H1 (cell line): ENCODE measurements at regions not wholly inside any gene's neighbourhood (a gene's known extent, or its start where the extent isn't known, plus 50 kb on each side); places are given as distances from the start of the nearest gene placed in this dataset.

Experiments used
- CTCF ChIA-PET: fragments of 300-600 bp; sonication (Branson Sonifier 250); formaldehyde crosslinking; loops from one replicate; lab custom pipeline; 2021; ENCODE audit not compliant: partially characterized antibody; lab: Charles Lee
- POLR2A ChIA-PET: fragments of 300-600 bp; sonication (Branson Sonifier 250); formaldehyde crosslinking; loops from one replicate; lab custom pipeline; 2021; ENCODE audit warnings: inconsistent platforms; ENCODE audit not compliant: partially characterized antibody; lab: Charles Lee
- DNase-seq, 2 experiments: peaks; one replicate each; pipeline versions ENCODE4 v3.0.0 to v3.0.0-alpha.2; 2010 to 2022; ENCODE audit warnings: low spot score in 2 of 2, low read depth in 1 of 2, mixed read lengths in 1 of 2
- FAIRE-seq: peaks from 2 replicates; lab custom pipeline; 2011; peaks lifted over from hg19 to GRCh38; lab: Jason Lieb, UNC
- H2AFZ ChIP-seq: 2 replicates; pipeline ENCODE4 v1.8.1; 2012; ENCODE audit warnings: low read length, inconsistent platforms
- H2AK5ac ChIP-seq: 2 replicates; pipeline ENCODE4 v1.6.1; 2013; ENCODE audit warnings: low read depth, low read length
- H2BK120ac ChIP-seq: replicated peaks from 2 replicates; pipeline ENCODE3; 2013; ENCODE audit warnings: low read depth, low read length, inconsistent platforms
- H2BK12ac ChIP-seq: 2 replicates; pipeline ENCODE4 v1.6.1; 2013; ENCODE audit warnings: low read depth, low read length
- H2BK15ac ChIP-seq: 2 replicates; pipeline ENCODE4 v1.6.1; 2013; ENCODE audit warnings: low read length
- H2BK20ac ChIP-seq: 2 replicates; pipeline ENCODE4 v1.6.1; 2013; ENCODE audit warnings: low read length
- H2BK5ac ChIP-seq: 2 replicates; pipeline ENCODE4 v1.6.1; 2013; ENCODE audit warnings: low read depth, low read length
- H3K14ac ChIP-seq: 2 replicates; pipeline ENCODE4 v1.6.1; 2013; ENCODE audit warnings: inconsistent platforms; ENCODE audit not compliant: insufficient read length
- H3K18ac ChIP-seq: 2 replicates; pipeline ENCODE4 v1.6.1; 2013; ENCODE audit warnings: low read length; ENCODE audit errors: extremely low read depth
- H3K23ac ChIP-seq: 2 replicates; pipeline ENCODE4 v1.6.1; 2013; ENCODE audit warnings: inconsistent platforms; ENCODE audit not compliant: insufficient read length
- H3K23me2 ChIP-seq: 2 replicates; pipeline ENCODE4 v1.6.1; 2013; ENCODE audit warnings: low read depth, low read length
- H3K27ac ChIP-seq: 2 replicates; pipeline ENCODE4 v1.6.1; 2011; ENCODE audit warnings: low read depth, low read length, inconsistent platforms
- H3K27me3 ChIP-seq, 4 experiments: replicated peaks in 1 of 4; 1 replicate in 1 of 4; 2 replicates in 3 of 4; pipeline versions ENCODE4 v1.6.1 to v1.8.1; 2011 to 2013; ENCODE audit warnings: low read length in 3 of 4, mild to moderate bottlenecking in 3 of 4, inconsistent platforms in 2 of 4, mixed read lengths in 2 of 4, moderate library complexity in 1 of 4; ENCODE audit not compliant: control insufficient read depth in 3 of 4, insufficient read depth in 3 of 4; ENCODE audit errors: extremely low read depth in 1 of 4
- H3K36me3 ChIP-seq, 4 experiments: 2 replicates each; pipeline versions ENCODE4 v1.6.1 to v1.8.1; 2011 to 2013; ENCODE audit warnings: mild to moderate bottlenecking in 4 of 4, low read length in 3 of 4, moderate library complexity in 2 of 4, control low read depth in 1 of 4, inconsistent platforms in 1 of 4; ENCODE audit not compliant: insufficient read depth in 4 of 4, control insufficient read depth in 2 of 4
- H3K4ac ChIP-seq: replicated peaks from 2 replicates; pipeline ENCODE3; 2013; ENCODE audit warnings: low read length, low read depth, mixed read lengths, inconsistent platforms; ENCODE audit not compliant: insufficient read length
- H3K4me1 ChIP-seq, 4 experiments: replicated peaks in 1 of 4; 1 replicate in 1 of 4; 2 replicates in 3 of 4; pipeline versions ENCODE4 v1.6.1 to v1.8.1; 2011 to 2013; ENCODE audit warnings: low read length in 3 of 4, inconsistent platforms in 2 of 4, mixed read lengths in 1 of 4; ENCODE audit not compliant: insufficient read depth in 4 of 4, control insufficient read depth in 3 of 4
- H3K4me2 ChIP-seq, 2 experiments: 2 replicates each; pipeline versions ENCODE4 v1.6.1 to v1.8.1; 2011 to 2013; ENCODE audit warnings: low read depth in 2 of 2, low read length in 2 of 2, control low read depth in 1 of 2, inconsistent platforms in 1 of 2, mild to moderate bottlenecking in 1 of 2; ENCODE audit not compliant: insufficient read depth in 1 of 2
- H3K4me3 ChIP-seq, 4 experiments: fragments of 200-600, 300-600 bp in 1 of 4; sonication (generic), shearing (Covaris generic), sonication (Bioruptor Twin) in 1 of 4; 2 replicates each; pipeline versions ENCODE4 v1.5.1 to v1.8.1; 2011 to 2016; ENCODE audit warnings: low read length in 4 of 4, low read depth in 3 of 4, control low read depth in 2 of 4, inconsistent platforms in 2 of 4, mild to moderate bottlenecking in 2 of 4, mixed read lengths in 1 of 4, moderate library complexity in 1 of 4; ENCODE audit not compliant: insufficient read depth in 2 of 4; ENCODE audit errors: extremely low read depth in 1 of 4
- H3K56ac ChIP-seq: replicated peaks from 2 replicates; pipeline ENCODE3; 2013; ENCODE audit warnings: low read depth, mild to moderate bottlenecking, mixed read lengths, low read length, inconsistent platforms; ENCODE audit not compliant: insufficient read length
- H3K79me1 ChIP-seq: 2 replicates; pipeline ENCODE4 v1.6.1; 2013; ENCODE audit warnings: low read depth, low read length, control low read depth
- H3K79me2 ChIP-seq, 2 experiments: 2 replicates each; pipeline versions ENCODE4 v1.6.1 to v1.8.1; 2012 to 2013; ENCODE audit warnings: low read length in 2 of 2, mild to moderate bottlenecking in 2 of 2, inconsistent platforms in 1 of 2; ENCODE audit not compliant: insufficient read depth in 2 of 2, control insufficient read depth in 1 of 2
- H3K9ac ChIP-seq, 4 experiments: replicated peaks in 1 of 4; 1 replicate in 1 of 4; 2 replicates in 3 of 4; pipeline versions ENCODE4 v1.6.1 to v1.8.1; 2011 to 2013; ENCODE audit warnings: low read depth in 3 of 4, low read length in 3 of 4, control low read depth in 2 of 4, mild to moderate bottlenecking in 2 of 4, moderate library complexity in 2 of 4, inconsistent platforms in 1 of 4; ENCODE audit errors: extremely low read depth in 1 of 4
- H3K9me3 ChIP-seq, 2 experiments: 2 replicates each; pipeline versions ENCODE4 v1.6.1 to v1.8.1; 2012 to 2013; ENCODE audit warnings: mild to moderate bottlenecking in 2 of 2, moderate library complexity in 2 of 2, control low read depth in 1 of 2, inconsistent platforms in 1 of 2, low read depth in 1 of 2, low read length in 1 of 2, mixed read lengths in 1 of 2; ENCODE audit not compliant: insufficient read depth in 2 of 2
- H4K20me1 ChIP-seq, 2 experiments: replicated peaks in 1 of 2; 2 replicates each; pipeline versions ENCODE3 to v1.8.1; 2011 to 2013; ENCODE audit warnings: inconsistent platforms in 2 of 2, low read length in 2 of 2, mild to moderate bottlenecking in 1 of 2; ENCODE audit not compliant: insufficient read depth in 2 of 2, control insufficient read depth in 1 of 2
- H4K5ac ChIP-seq: 2 replicates; pipeline ENCODE4 v1.6.1; 2013; ENCODE audit warnings: low read length, low read depth, mixed read lengths, inconsistent platforms; ENCODE audit not compliant: insufficient read length
- H4K8ac ChIP-seq: 2 replicates; pipeline ENCODE4 v1.8.0; 2013; ENCODE audit warnings: mild to moderate bottlenecking, moderate library complexity, low read length, inconsistent platforms; ENCODE audit not compliant: insufficient read depth; ENCODE audit errors: extremely low read depth
- H4K91ac ChIP-seq: replicated peaks from 2 replicates; pipeline ENCODE3; 2013; ENCODE audit warnings: low read length, mixed read lengths, inconsistent platforms; ENCODE audit not compliant: insufficient read length
- CBX5 ChIP-seq: fragments of 300-800, 300-1000 bp; sonication (generic); IDR thresholded peaks from 2 replicates; pipeline ENCODE4 v1.7.1; 2016; ENCODE audit warnings: antibody characterized with exemption, low read length, low read depth
- CBX8 ChIP-seq: fragments of 300-800, 300-1000 bp; sonication (generic); IDR thresholded peaks from 2 replicates; pipeline ENCODE4 v1.7.1; 2016; ENCODE audit warnings: low read depth, low read length, borderline replicate concordance
- CTBP2 ChIP-seq: IDR thresholded peaks from 2 replicates; pipeline ENCODE4 v1.7.0; 2011; ENCODE audit warnings: borderline replicate concordance, mild to moderate bottlenecking, moderate library complexity, mixed read lengths, low read length; ENCODE audit not compliant: insufficient read depth, insufficient read length
- EP300 ChIP-seq, 2 experiments: IDR thresholded peaks; 1 replicate in 1 of 2; 2 replicates in 1 of 2; pipeline ENCODE4 v1.6.1; 2011 to 2012; ENCODE audit warnings: low read depth in 2 of 2, low read length in 2 of 2, mild to moderate bottlenecking in 2 of 2, borderline replicate concordance in 1 of 2, inconsistent platforms in 1 of 2, moderate library complexity in 1 of 2
- FOSL1 ChIP-seq: IDR thresholded peaks from 2 replicates; pipeline ENCODE4 v1.6.1; 2011; ENCODE audit warnings: mild to moderate bottlenecking, low read depth, low read length, moderate library complexity; ENCODE audit not compliant: insufficient read depth
- GTF2F1 ChIP-seq: IDR thresholded peaks from 2 replicates; pipeline ENCODE4 v1.6.1; 2012; ENCODE audit warnings: low read depth, low read length, improper control_type of control experiment, borderline replicate concordance
- RXRA ChIP-seq: IDR thresholded peaks from 2 replicates; pipeline ENCODE4 v1.6.1; 2011; ENCODE audit warnings: low read depth, mild to moderate bottlenecking, low read length, moderate library complexity; ENCODE audit not compliant: insufficient read depth
- SP1 ChIP-seq: IDR thresholded peaks from 2 replicates; pipeline ENCODE4 v1.6.1; 2011; ENCODE audit warnings: low read depth, low read length
- TAF1 ChIP-seq: IDR thresholded peaks from 2 replicates; pipeline ENCODE4 v1.6.1; 2011; ENCODE audit warnings: mild to moderate bottlenecking, low read depth, low read length
- TBP ChIP-seq: IDR thresholded peaks from 2 replicates; pipeline ENCODE4 v1.6.1; 2011; ENCODE audit warnings: low read depth, low read length, improper control_type of control experiment
- TEAD4 ChIP-seq: IDR thresholded peaks from 2 replicates; pipeline ENCODE4 v1.6.1; 2012; ENCODE audit warnings: low read depth, low read length, inconsistent platforms, mixed read lengths
- WGBS, 2 experiments: shearing (Covaris generic) in 1 of 2; methylation state at CpG; one replicate each; pipeline versions ENCODE4 v1.1.6 to v1.1.7; 2013 to 2015; ENCODE audit warnings: low lambda C conversion rate in 2 of 2, mixed read lengths in 2 of 2, inconsistent platforms in 1 of 2, low coverage in 1 of 2, missing lambda C conversion rate in 1 of 2; ENCODE audit not compliant: insufficient replicate concordance in 2 of 2, insufficient coverage in 1 of 2, insufficient read length in 1 of 2; ENCODE audit errors: extremely low coverage in 1 of 2, missing lambda C conversion rate in 1 of 2; 5-methylcytosine and 5-hydroxymethylcytosine counted together

- no peaks in the 10 kb centered on the region for H3K79me2 ChIP-seq
- H2BK20ac ChIP-seq: peak overlapping the region; percentile 64
- H3K14ac ChIP-seq: no peak overlapping the region
- H2BK120ac ChIP-seq: no peak overlapping the region
- H3K4me2 ChIP-seq: peak overlapping the region; percentile 60 to 77
- H2BK12ac ChIP-seq: peak overlapping the region; percentile 94
- H3K4me3 ChIP-seq: peak overlapping the region in 1 of 4 experiments; percentile 38; a peak in 1 of 8 replicates
- H4K20me1 ChIP-seq: no peaks in the 10 kb centered on the region
- no peak overlapping the region; the same call in 1 of the 2 replicates for H2AK5ac ChIP-seq
- peak overlapping the region; percentile 92; the same call in 1 of the 2 replicates for H2BK5ac ChIP-seq
- H3K56ac ChIP-seq: no peak overlapping the region
- H3K9me3 ChIP-seq: no peaks in the 10 kb centered on the region
- no peaks in the 10 kb centered on the region; the same call in 1 of the 2 replicates for H3K79me1 ChIP-seq
- H4K8ac ChIP-seq: no peak overlapping the region
- 0% methylated on average over 6 of the region's 6 CpGs; no CpG with 5 or more reads in 1 of the 2 experiments for WGBS, 2 experiments
- no peak overlapping the region for H3K23ac ChIP-seq
- H3K27ac ChIP-seq: peak overlapping the region; percentile 39; the same call in 1 of the 2 replicates
- peak overlapping the region; percentile 12 for H4K5ac ChIP-seq
- no peak overlapping the region for H3K4ac ChIP-seq
- H3K4me1 ChIP-seq: peaks cover 5 to 23% (median 18%) of the 10 kb centered on the region in 4 experiments
- no peaks in the 10 kb centered on the region for H3K27me3 ChIP-seq
- CTCF ChIA-PET: interaction anchor here (0.6 to 1.3 kb wide), 5 partner anchors 35 to 1330 kb away, joined by 3 to 5 read pairs (median 3); no protein-coding TSS in a partner anchor
- DNase-seq: peak; percentile 74 to 82
- H2BK15ac ChIP-seq: 0 out of 2 replicates have a peak overlapping the region, but pooled peaks have one; percentile 50
- H3K36me3 ChIP-seq: no peaks in the 10 kb centered on the region
- H4K91ac ChIP-seq: peak overlapping the region; percentile 76
- no peaks in the 10 kb centered on the region; the same call in 1 of the 2 replicates for H3K23me2 ChIP-seq
- no peak overlapping the region for H2AFZ ChIP-seq
- no peak overlapping the region for H3K9ac ChIP-seq
- peak; percentile 99 for FAIRE-seq
- H3K18ac ChIP-seq: peak overlapping the region; percentile 55
- POLR2A ChIA-PET: interaction anchor here (1.0 kb wide), 1 partner anchor 9 kb away, joined by 3 read pairs; no protein-coding TSS in a partner anchor
- TF ChIP-seq TBP (no peak), RXRA (no peak), TAF1 (no peak), TEAD4 (peak; percentile 15; the same call in 1 of the 2 replicates), EP300 (IDR thresholded peaks at IDR 0.05; ENCODE audit: borderline replicate concordance in 1 of 2, low read depth in 2 of 2, low read length in 2 of 2) (no peak), CBX5 (no peak), SP1 (0 out of 2 replicates have a peak, but pooled peaks have one; percentile 24), GTF2F1 (no peak), FOSL1 (no peak), CTBP2 (no peak), CBX8 (no peak)
Observed at GRCh38 chr4:125639182-125639621, 324.4 kb downstream of the FAT4 start.
